K562 (cell line): ENCODE measurements at regions not wholly inside any gene's neighbourhood (a gene's known extent, or its start where the extent isn't known, plus 50 kb on each side); places are given as distances from the start of the nearest gene placed in this dataset.

ENCODE experiments used
- E2F3 ChIP-seq: fragments of 250-450 bp; sonication (Bioruptor Pico); IDR thresholded peaks from 2 replicates; pipeline ENCODE4 v1.4.0; 2020; ENCODE audit warnings: mild to moderate bottlenecking
- ETV5 ChIP-seq: sonication (generic); formaldehyde crosslinking; IDR thresholded peaks from 2 replicates; pipeline ENCODE4 v1.4.0; 2020; ENCODE audit warnings: low read depth, mild to moderate bottlenecking, missing genetic modification reagents
- HNRNPK ChIP-seq: fragments of 200-400 bp; formaldehyde crosslinking; IDR thresholded peaks from one replicate; pipeline ENCODE4 v1.6.1; 2018; ENCODE audit warnings: mild to moderate bottlenecking, low read depth, low read length; ENCODE audit not compliant: poor library complexity, severe bottlenecking
- U2AF1 ChIP-seq: fragments of 200-400 bp; formaldehyde crosslinking; optimal IDR thresholded peaks from 2 replicates; pipeline ENCODE3; 2017; ENCODE audit warnings: mild to moderate bottlenecking, low read depth, low read length, moderate library complexity
- TF ChIP-seq, protein P1 (sequence below), 2 experiments: fragments of 450-650 bp; IDR thresholded peaks; 2 replicates each; pipeline ENCODE4 v1.6.1; 2018; ENCODE audit warnings: mild to moderate bottlenecking in 2 of 2, low read depth in 1 of 2; ENCODE audit not compliant: partially characterized antibody in 2 of 2
- TF ChIP-seq, protein P2 (sequence below): fragments of 250-450 bp; sonication (Bioruptor Pico); IDR thresholded peaks from 2 replicates; pipeline ENCODE4 v1.4.0; 2020
- TF ChIP-seq, protein P3 (sequence below), 3 experiments: IDR thresholded peaks in 2 of 3; conservative IDR thresholded peaks in 1 of 3; 2 replicates each; pipeline ENCODE4 v1.5.1; 2011 to 2012; ENCODE audit warnings: low read length in 3 of 3, mild to moderate bottlenecking in 3 of 3, control low read depth in 2 of 3, improper control_type of control experiment in 1 of 3, inconsistent platforms in 1 of 3, low read depth in 1 of 3, mixed read lengths in 1 of 3, moderate library complexity in 1 of 3; ENCODE audit not compliant: insufficient read depth in 2 of 3
- TF ChIP-seq, protein P4 (sequence below): fragments of 200-400 bp; formaldehyde crosslinking; IDR thresholded peaks from 2 replicates; pipeline ENCODE4 v1.6.1; 2017; ENCODE audit warnings: mild to moderate bottlenecking, low read depth, low read length, moderate library complexity

DNA sequence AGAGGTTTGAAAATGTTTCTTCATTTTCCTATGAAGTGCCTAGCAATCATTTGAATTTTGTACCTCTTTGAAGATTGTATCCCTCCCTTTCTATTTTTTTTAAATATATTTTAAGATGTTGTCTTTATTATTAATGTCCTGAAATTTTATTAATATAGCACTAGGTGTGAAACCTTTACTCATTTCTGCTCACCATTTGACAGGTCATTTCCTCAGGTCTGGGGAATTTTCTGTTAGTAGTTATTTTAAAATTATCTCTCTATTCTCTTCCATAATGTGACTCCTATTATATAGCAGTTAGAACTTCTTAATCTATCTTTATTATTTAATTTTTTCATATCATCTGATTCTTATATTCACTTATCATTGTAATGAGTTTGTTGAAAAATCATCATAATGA is 1038.6 kb upstream of the SLC39A10 start (continued):
- TF ChIP-seq, protein P1, sequence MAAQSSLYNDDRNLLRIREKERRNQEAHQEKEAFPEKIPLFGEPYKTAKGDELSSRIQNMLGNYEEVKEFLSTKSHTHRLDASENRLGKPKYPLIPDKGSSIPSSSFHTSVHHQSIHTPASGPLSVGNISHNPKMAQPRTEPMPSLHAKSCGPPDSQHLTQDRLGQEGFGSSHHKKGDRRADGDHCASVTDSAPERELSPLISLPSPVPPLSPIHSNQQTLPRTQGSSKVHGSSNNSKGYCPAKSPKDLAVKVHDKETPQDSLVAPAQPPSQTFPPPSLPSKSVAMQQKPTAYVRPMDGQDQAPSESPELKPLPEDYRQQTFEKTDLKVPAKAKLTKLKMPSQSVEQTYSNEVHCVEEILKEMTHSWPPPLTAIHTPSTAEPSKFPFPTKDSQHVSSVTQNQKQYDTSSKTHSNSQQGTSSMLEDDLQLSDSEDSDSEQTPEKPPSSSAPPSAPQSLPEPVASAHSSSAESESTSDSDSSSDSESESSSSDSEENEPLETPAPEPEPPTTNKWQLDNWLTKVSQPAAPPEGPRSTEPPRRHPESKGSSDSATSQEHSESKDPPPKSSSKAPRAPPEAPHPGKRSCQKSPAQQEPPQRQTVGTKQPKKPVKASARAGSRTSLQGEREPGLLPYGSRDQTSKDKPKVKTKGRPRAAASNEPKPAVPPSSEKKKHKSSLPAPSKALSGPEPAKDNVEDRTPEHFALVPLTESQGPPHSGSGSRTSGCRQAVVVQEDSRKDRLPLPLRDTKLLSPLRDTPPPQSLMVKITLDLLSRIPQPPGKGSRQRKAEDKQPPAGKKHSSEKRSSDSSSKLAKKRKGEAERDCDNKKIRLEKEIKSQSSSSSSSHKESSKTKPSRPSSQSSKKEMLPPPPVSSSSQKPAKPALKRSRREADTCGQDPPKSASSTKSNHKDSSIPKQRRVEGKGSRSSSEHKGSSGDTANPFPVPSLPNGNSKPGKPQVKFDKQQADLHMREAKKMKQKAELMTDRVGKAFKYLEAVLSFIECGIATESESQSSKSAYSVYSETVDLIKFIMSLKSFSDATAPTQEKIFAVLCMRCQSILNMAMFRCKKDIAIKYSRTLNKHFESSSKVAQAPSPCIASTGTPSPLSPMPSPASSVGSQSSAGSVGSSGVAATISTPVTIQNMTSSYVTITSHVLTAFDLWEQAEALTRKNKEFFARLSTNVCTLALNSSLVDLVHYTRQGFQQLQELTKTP (IDR thresholded peaks at IDR 0.05; ENCODE audit: low read depth in 1 of 2, partially characterized antibody in 2 of 2), result no peak
- TF ChIP-seq E2F3 (CRISPR knock-in tag) (no peak), U2AF1 (no peak), ETV5 (CRISPR knock-in tag) (no peak), HNRNPK (no peak)
- TF ChIP-seq, protein P2, sequence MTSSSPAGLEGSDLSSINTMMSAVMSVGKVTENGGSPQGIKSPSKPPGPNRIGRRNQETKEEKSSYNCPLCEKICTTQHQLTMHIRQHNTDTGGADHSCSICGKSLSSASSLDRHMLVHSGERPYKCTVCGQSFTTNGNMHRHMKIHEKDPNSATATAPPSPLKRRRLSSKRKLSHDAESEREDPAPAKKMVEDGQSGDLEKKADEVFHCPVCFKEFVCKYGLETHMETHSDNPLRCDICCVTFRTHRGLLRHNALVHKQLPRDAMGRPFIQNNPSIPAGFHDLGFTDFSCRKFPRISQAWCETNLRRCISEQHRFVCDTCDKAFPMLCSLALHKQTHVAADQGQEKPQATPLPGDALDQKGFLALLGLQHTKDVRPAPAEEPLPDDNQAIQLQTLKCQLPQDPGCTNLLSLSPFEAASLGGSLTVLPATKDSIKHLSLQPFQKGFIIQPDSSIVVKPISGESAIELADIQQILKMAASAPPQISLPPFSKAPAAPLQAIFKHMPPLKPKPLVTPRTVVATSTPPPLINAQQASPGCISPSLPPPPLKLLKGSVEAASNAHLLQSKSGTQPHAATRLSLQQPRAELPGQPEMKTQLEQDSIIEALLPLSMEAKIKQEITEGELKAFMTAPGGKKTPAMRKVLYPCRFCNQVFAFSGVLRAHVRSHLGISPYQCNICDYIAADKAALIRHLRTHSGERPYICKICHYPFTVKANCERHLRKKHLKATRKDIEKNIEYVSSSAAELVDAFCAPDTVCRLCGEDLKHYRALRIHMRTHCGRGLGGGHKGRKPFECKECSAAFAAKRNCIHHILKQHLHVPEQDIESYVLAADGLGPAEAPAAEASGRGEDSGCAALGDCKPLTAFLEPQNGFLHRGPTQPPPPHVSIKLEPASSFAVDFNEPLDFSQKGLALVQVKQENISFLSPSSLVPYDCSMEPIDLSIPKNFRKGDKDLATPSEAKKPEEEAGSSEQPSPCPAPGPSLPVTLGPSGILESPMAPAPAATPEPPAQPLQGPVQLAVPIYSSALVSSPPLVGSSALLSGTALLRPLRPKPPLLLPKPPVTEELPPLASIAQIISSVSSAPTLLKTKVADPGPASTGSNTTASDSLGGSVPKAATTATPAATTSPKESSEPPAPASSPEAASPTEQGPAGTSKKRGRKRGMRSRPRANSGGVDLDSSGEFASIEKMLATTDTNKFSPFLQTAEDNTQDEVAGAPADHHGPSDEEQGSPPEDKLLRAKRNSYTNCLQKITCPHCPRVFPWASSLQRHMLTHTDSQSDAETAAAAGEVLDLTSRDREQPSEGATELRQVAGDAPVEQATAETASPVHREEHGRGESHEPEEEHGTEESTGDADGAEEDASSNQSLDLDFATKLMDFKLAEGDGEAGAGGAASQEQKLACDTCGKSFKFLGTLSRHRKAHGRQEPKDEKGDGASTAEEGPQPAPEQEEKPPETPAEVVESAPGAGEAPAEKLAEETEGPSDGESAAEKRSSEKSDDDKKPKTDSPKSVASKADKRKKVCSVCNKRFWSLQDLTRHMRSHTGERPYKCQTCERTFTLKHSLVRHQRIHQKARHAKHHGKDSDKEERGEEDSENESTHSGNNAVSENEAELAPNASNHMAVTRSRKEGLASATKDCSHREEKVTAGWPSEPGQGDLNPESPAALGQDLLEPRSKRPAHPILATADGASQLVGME (CRISPR knock-in tag), result no peak
- TF ChIP-seq, protein P3, sequence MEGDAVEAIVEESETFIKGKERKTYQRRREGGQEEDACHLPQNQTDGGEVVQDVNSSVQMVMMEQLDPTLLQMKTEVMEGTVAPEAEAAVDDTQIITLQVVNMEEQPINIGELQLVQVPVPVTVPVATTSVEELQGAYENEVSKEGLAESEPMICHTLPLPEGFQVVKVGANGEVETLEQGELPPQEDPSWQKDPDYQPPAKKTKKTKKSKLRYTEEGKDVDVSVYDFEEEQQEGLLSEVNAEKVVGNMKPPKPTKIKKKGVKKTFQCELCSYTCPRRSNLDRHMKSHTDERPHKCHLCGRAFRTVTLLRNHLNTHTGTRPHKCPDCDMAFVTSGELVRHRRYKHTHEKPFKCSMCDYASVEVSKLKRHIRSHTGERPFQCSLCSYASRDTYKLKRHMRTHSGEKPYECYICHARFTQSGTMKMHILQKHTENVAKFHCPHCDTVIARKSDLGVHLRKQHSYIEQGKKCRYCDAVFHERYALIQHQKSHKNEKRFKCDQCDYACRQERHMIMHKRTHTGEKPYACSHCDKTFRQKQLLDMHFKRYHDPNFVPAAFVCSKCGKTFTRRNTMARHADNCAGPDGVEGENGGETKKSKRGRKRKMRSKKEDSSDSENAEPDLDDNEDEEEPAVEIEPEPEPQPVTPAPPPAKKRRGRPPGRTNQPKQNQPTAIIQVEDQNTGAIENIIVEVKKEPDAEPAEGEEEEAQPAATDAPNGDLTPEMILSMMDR (IDR thresholded peaks at IDR 0.05 in 2 of 3, conservative IDR thresholded peaks at IDR 0.05 in 1 of 3; ENCODE audit: insufficient read depth in 2 of 3, low read depth in 1 of 3, low read length in 3 of 3), result no peak
- TF ChIP-seq, protein P4, sequence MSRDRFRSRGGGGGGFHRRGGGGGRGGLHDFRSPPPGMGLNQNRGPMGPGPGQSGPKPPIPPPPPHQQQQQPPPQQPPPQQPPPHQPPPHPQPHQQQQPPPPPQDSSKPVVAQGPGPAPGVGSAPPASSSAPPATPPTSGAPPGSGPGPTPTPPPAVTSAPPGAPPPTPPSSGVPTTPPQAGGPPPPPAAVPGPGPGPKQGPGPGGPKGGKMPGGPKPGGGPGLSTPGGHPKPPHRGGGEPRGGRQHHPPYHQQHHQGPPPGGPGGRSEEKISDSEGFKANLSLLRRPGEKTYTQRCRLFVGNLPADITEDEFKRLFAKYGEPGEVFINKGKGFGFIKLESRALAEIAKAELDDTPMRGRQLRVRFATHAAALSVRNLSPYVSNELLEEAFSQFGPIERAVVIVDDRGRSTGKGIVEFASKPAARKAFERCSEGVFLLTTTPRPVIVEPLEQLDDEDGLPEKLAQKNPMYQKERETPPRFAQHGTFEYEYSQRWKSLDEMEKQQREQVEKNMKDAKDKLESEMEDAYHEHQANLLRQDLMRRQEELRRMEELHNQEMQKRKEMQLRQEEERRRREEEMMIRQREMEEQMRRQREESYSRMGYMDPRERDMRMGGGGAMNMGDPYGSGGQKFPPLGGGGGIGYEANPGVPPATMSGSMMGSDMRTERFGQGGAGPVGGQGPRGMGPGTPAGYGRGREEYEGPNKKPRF, result no peak
